Chondrocyte (in vitro differentiated cells): ENCODE measurements at regions not wholly inside any gene's neighbourhood (a gene's known extent, or its start where the extent isn't known, plus 50 kb on each side); places are given as distances from the start of the nearest gene placed in this dataset.

Source experiments
- DNase-seq: peaks from one replicate; pipeline ENCODE4 v3.0.0; 2021; ENCODE audit warnings: mixed read lengths, low spot score
- H3K27ac Mint-ChIP-seq: one replicate; pipeline ENCODE4 v1.8.0; 2021; ENCODE audit warnings: mild to moderate bottlenecking, moderate library complexity, mixed read lengths; ENCODE audit not compliant: unreplicated experiment
- H3K27me3 Mint-ChIP-seq: 2 replicates; pipeline ENCODE4 v1.8.0; 2021; ENCODE audit warnings: low read depth, mixed read lengths
- H3K36me3 Mint-ChIP-seq: 2 replicates; pipeline ENCODE4 v1.8.0; 2021; ENCODE audit warnings: low read depth, mixed read lengths
- H3K4me1 Mint-ChIP-seq: 2 replicates; pipeline ENCODE4 v1.8.0; 2021; ENCODE audit warnings: low read depth, mild to moderate bottlenecking, mixed read lengths
- H3K4me3 Mint-ChIP-seq: one replicate; pipeline ENCODE4 v1.8.0; 2021; ENCODE audit warnings: mild to moderate bottlenecking, moderate library complexity, mixed read lengths; ENCODE audit not compliant: unreplicated experiment
- H3K9me3 Mint-ChIP-seq: 2 replicates; pipeline ENCODE4 v1.8.0; 2021; ENCODE audit warnings: low read depth, mixed read lengths
- CTCF ChIP-seq: fragments of 200-600 bp; sonication (generic); IDR thresholded peaks from 2 replicates; pipeline ENCODE4 v1.5.0; 2021; ENCODE audit warnings: antibody characterized with exemption, mild to moderate bottlenecking, moderate library complexity

- TF ChIP-seq CTCF: no peak
- Mint-ChIP-seq H3K4me3 (no peak overlapping the region), H3K4me1 (no peaks in the 10 kb centered on the region), H3K27ac (no peak overlapping the region), H3K9me3 (no peaks in the 10 kb centered on the region), H3K36me3 (no peaks in the 10 kb centered on the region), H3K27me3 (peaks cover 10% of the 10 kb centered on the region)
- no peak for DNase-seq
Observed at GRCh38 chr3:192077795-192078497, 617.0 kb downstream of the PYDC2 start.

- no peak for TF ChIP-seq CTCF
- Mint-ChIP-seq H3K4me1 (no peaks in the 10 kb centered on the region), H3K9me3 (no peaks in the 10 kb centered on the region), H3K4me3 (no peak overlapping the region), H3K36me3 (no peaks in the 10 kb centered on the region), H3K27ac (no peak overlapping the region), H3K27me3 (peaks cover 5% of the 10 kb centered on the region)
- no peak for DNase-seq
Observed at GRCh38 chr3:192079098-192079497, 618.1 kb downstream of the PYDC2 start.

GRCh38 chr3:192080336-192080735, 619.4 kb downstream of the PYDC2 start:
- Mint-ChIP-seq H3K27me3 (peaks cover 5% of the 10 kb centered on the region), H3K27ac (no peak overlapping the region), H3K9me3 (peaks cover 5% of the 10 kb centered on the region), H3K4me3 (no peak overlapping the region), H3K36me3 (no peaks in the 10 kb centered on the region), H3K4me1 (no peaks in the 10 kb centered on the region)
- TF ChIP-seq CTCF: no peak
- DNase-seq: no peak

- no peak for DNase-seq
- Mint-ChIP-seq H3K9me3 (peaks cover 5% of the 10 kb centered on the region), H3K36me3 (no peaks in the 10 kb centered on the region), H3K4me1 (no peaks in the 10 kb centered on the region), H3K27ac (no peak overlapping the region), H3K4me3 (no peak overlapping the region), H3K27me3 (peaks cover 5% of the 10 kb centered on the region)
- no peak for TF ChIP-seq CTCF
Observed at GRCh38 chr3:192082730-192083660, 622.0 kb downstream of the PYDC2 start.
